KMS-11 (cell line): ENCODE measurements at regions not wholly inside any gene's neighbourhood (a gene's known extent, or its start where the extent isn't known, plus 50 kb on each side); places are given as distances from the start of the nearest gene placed in this dataset.

ENCODE experiments used
- H2AFZ ChIP-seq: fragments of 200-600 bp; sonication (generic); 2 replicates; pipeline ENCODE4 v1.6.1; 2016; ENCODE audit warnings: antibody characterized with exemption, mixed run types, low read depth
- H3K27ac ChIP-seq: fragments of 200-600 bp; sonication (generic); 2 replicates; pipeline ENCODE4 v1.6.1; 2016; ENCODE audit warnings: mild to moderate bottlenecking, mixed run types
- H3K27me3 ChIP-seq: fragments of 200-600 bp; sonication (generic); 2 replicates; pipeline ENCODE4 v1.6.1; 2017; ENCODE audit warnings: mild to moderate bottlenecking, low read depth, mixed run types, moderate library complexity; ENCODE audit not compliant: insufficient read depth
- H3K36me3 ChIP-seq: fragments of 200-600 bp; sonication (generic); 2 replicates; pipeline ENCODE4 v1.6.1; 2017; ENCODE audit warnings: mild to moderate bottlenecking, mixed run types; ENCODE audit not compliant: insufficient read depth
- H3K4me1 ChIP-seq: fragments of 200-600 bp; sonication (generic); 2 replicates; pipeline ENCODE4 v1.6.1; 2016; ENCODE audit warnings: mild to moderate bottlenecking, low read depth, mixed run types; ENCODE audit not compliant: poor library complexity, severe bottlenecking
- H3K4me2 ChIP-seq: fragments of 200-600 bp; sonication (generic); 2 replicates; pipeline ENCODE4 v1.7.0; 2016; ENCODE audit warnings: mild to moderate bottlenecking, mixed run types
- H3K4me3 ChIP-seq: fragments of 200-600 bp; sonication (generic); IDR thresholded peaks from 2 replicates; pipeline ENCODE4 v1.6.1; 2017; ENCODE audit warnings: low read depth, low read length, mixed read lengths; ENCODE audit not compliant: insufficient read depth
- H3K79me2 ChIP-seq: fragments of 200-600 bp; sonication (generic); 2 replicates; pipeline ENCODE4 v1.6.1; 2016; ENCODE audit warnings: low read depth, mixed run types; ENCODE audit not compliant: insufficient read depth
- H3K9ac ChIP-seq: fragments of 200-600 bp; sonication (generic); 2 replicates; pipeline ENCODE4 v1.6.1; 2016; ENCODE audit warnings: mild to moderate bottlenecking, mixed run types
- H4K20me1 ChIP-seq: fragments of 200-600 bp; sonication (generic); 2 replicates; pipeline ENCODE4 v1.6.1; 2016; ENCODE audit warnings: mild to moderate bottlenecking, mixed run types; ENCODE audit not compliant: insufficient read depth
- TF ChIP-seq, protein P1 (sequence below): fragments of 200-600 bp; sonication (generic); conservative IDR thresholded peaks from 2 replicates; pipeline ENCODE4 v1.6.1; 2017; ENCODE audit warnings: low read depth, mild to moderate bottlenecking, antibody characterized with exemption, low read length, moderate library complexity, mixed read lengths

- Histone ChIP-seq H4K20me1 (no peaks in the 10 kb centered on the region), H3K9ac (peak overlapping the region; percentile 98), H2AFZ (no peak overlapping the region), H3K36me3 (no peaks in the 10 kb centered on the region), H3K79me2 (peaks cover 52% of the 10 kb centered on the region), H3K4me1 (peaks cover 48% of the 10 kb centered on the region), H3K4me2 (peak overlapping the region; percentile 99), H3K27me3 (no peaks in the 10 kb centered on the region), H3K4me3 (no peak overlapping the region), H3K27ac (peak overlapping the region; percentile 100)
- TF ChIP-seq, protein P1, sequence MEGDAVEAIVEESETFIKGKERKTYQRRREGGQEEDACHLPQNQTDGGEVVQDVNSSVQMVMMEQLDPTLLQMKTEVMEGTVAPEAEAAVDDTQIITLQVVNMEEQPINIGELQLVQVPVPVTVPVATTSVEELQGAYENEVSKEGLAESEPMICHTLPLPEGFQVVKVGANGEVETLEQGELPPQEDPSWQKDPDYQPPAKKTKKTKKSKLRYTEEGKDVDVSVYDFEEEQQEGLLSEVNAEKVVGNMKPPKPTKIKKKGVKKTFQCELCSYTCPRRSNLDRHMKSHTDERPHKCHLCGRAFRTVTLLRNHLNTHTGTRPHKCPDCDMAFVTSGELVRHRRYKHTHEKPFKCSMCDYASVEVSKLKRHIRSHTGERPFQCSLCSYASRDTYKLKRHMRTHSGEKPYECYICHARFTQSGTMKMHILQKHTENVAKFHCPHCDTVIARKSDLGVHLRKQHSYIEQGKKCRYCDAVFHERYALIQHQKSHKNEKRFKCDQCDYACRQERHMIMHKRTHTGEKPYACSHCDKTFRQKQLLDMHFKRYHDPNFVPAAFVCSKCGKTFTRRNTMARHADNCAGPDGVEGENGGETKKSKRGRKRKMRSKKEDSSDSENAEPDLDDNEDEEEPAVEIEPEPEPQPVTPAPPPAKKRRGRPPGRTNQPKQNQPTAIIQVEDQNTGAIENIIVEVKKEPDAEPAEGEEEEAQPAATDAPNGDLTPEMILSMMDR, result peak; percentile 79
Observed at GRCh38 chr15:92809064-92809879, 90.9 kb upstream of the CHD2 start.

GRCh38 chr15:92809880-92810361, 90.2 kb upstream of the CHD2 start:
- H3K9ac ChIP-seq, result peak overlapping the region; percentile 98
- peaks cover 52% of the 10 kb centered on the region for H3K79me2 ChIP-seq
- H3K4me3 ChIP-seq, result no peak overlapping the region
- H2AFZ ChIP-seq, result no peak overlapping the region
- H3K4me2 ChIP-seq, result peak overlapping the region; percentile 99
- H4K20me1 ChIP-seq, result no peaks in the 10 kb centered on the region
- H3K27me3 ChIP-seq, result no peaks in the 10 kb centered on the region
- H3K36me3 ChIP-seq, result no peaks in the 10 kb centered on the region
- H3K27ac ChIP-seq, result peak overlapping the region; percentile 100
- H3K4me1 ChIP-seq, result peaks cover 41% of the 10 kb centered on the region
- TF ChIP-seq, protein P1, result no peak

DNA sequence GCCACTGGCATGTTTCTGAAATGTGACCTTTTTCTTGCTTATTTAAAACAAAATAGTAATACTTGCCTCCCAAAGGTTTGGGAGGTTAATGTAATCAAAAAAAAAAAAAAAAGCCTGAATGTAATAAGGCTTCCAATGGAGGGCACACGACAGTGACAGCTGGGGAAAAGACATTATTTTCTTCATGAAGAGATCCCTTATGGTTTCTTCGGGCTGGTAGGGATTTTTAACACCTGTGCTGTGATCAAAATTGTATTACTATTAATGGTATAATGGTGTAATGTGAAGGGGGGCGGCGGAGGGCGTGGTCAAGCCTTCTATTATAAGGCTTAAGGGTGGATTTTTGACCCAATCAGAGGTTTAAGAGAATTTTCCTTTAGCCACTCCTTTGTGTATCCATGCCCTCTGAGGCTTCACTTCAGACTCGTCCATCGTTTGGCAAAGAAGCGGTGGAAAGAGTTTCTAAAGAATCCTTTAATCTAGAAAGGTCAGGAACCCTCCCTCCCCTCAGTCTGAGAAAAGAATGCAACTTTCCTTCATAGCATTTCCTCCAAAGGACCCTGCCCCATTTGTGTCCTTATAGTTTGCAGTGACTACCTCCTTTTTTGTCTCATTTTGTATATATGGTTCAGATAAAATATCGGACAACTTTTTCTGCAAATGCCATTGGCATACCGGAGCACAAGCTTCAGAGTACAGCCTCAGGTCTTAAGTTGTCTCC, 89.5 kb upstream of the CHD2 start:
- Histone ChIP-seq H3K79me2 (peaks cover 52% of the 10 kb centered on the region), H3K27ac (peak overlapping the region; percentile 100), H4K20me1 (no peaks in the 10 kb centered on the region), H3K4me1 (peaks cover 35% of the 10 kb centered on the region), H3K27me3 (no peaks in the 10 kb centered on the region), H2AFZ (no peak overlapping the region), H3K9ac (peak overlapping the region; percentile 98), H3K4me3 (no peak overlapping the region), H3K36me3 (no peaks in the 10 kb centered on the region), H3K4me2 (peak overlapping the region; percentile 99)
- TF ChIP-seq, protein P1, result no peak

DNA sequence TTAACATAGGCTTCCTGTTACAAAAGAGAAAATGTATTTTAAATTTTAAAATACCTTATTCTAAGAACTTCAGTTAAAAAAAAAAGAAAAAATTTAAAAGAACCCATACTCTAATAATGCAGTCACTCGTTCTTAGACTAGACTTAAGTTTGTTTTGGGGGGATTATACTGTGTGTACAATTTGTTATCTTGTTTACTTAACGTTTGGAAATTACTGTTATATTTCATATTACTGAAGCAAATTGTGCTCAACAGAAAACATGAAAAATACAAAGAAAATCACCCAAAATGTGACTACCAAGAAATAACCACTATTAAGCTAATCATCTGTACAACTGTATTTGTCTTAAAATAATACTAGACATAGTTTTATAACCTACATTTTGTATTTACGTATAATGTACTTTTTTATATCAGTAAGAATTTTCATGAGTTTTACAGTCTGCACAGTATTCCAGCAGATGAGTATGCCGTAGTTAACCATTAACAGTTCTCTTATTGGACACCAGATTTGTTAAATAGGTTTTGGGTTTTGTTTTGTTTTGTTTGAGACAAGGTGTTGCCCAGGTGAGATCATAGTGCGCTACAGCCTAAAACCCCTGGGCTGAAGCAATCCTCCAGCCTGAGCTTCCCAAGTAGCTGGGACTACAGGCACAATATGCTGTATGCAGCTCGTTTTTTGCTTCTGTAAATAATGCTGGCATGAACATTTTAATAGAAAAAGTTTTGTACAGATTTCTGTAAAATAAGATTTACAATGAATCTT, 88.8 kb upstream of the CHD2 start:
- Histone ChIP-seq H3K27me3 (no peaks in the 10 kb centered on the region), H3K9ac (peak overlapping the region; percentile 98), H3K36me3 (no peaks in the 10 kb centered on the region), H4K20me1 (no peaks in the 10 kb centered on the region), H3K79me2 (peaks cover 52% of the 10 kb centered on the region), H2AFZ (no peak overlapping the region), H3K4me2 (peak overlapping the region; percentile 99), H3K27ac (peak overlapping the region; percentile 100), H3K4me1 (peaks cover 36% of the 10 kb centered on the region), H3K4me3 (no peak overlapping the region)
- TF ChIP-seq, protein P1, result no peak
